Loucy (cell line): ENCODE measurements at regions not wholly inside any gene's neighbourhood (a gene's known extent, or its start where the extent isn't known, plus 50 kb on each side); places are given as distances from the start of the nearest gene placed in this dataset.

Experiments
- H2AFZ ChIP-seq: fragments of 200-600 bp; sonication (generic); 2 replicates; pipeline ENCODE4 v1.6.0; 2016; ENCODE audit warnings: antibody characterized with exemption, mild to moderate bottlenecking, low read length, moderate library complexity
- H3F3A ChIP-seq: fragments of 200-600 bp; 2 replicates; pipeline ENCODE4 v1.6.0; 2016; ENCODE audit warnings: antibody characterized with exemption, low read depth, mild to moderate bottlenecking
- H3K27me3 ChIP-seq: fragments of 200-600 bp; sonication (generic); 2 replicates; pipeline ENCODE4 v1.6.1; 2014; ENCODE audit warnings: low read length, mild to moderate bottlenecking; ENCODE audit not compliant: insufficient read depth, poor library complexity, severe bottlenecking
- H3K36me3 ChIP-seq: fragments of 200-600 bp; sonication (generic); 2 replicates; pipeline ENCODE4 v1.6.1; 2016; ENCODE audit warnings: low read length; ENCODE audit not compliant: insufficient read depth
- H3K4me1 ChIP-seq: fragments of 200-600 bp; sonication (generic); 2 replicates; pipeline ENCODE4 v1.5.1; 2014; ENCODE audit warnings: low read length, mild to moderate bottlenecking; ENCODE audit not compliant: insufficient read depth, poor library complexity, severe bottlenecking
- H3K4me2 ChIP-seq: fragments of 200-600 bp; sonication (generic); 2 replicates; pipeline ENCODE4 v1.6.0; 2014; ENCODE audit warnings: antibody characterized with exemption, low read length, low read depth, mild to moderate bottlenecking; ENCODE audit not compliant: poor library complexity, severe bottlenecking
- H3K4me3 ChIP-seq: fragments of 200-600 bp; sonication (generic); 2 replicates; pipeline ENCODE4 v1.5.1; 2014; ENCODE audit warnings: low read length, mild to moderate bottlenecking, mixed read lengths; ENCODE audit not compliant: poor library complexity, severe bottlenecking
- H3K79me2 ChIP-seq: fragments of 200-600 bp; sonication (generic); 2 replicates; pipeline ENCODE4 v1.6.1; 2014; ENCODE audit warnings: low read length; ENCODE audit not compliant: insufficient read depth
- H3K9ac ChIP-seq: fragments of 200-600 bp; sonication (generic); 2 replicates; pipeline ENCODE4 v1.6.0; 2014; ENCODE audit warnings: mild to moderate bottlenecking, low read depth, low read length, moderate library complexity; ENCODE audit not compliant: poor library complexity, severe bottlenecking
- H3K9me2 ChIP-seq: fragments of 200-600 bp; sonication (generic); replicated peaks from 2 replicates; pipeline ENCODE4 v1.6.1; 2016; ENCODE audit warnings: low read depth, low read length, mixed read lengths
- H3K9me3 ChIP-seq: fragments of 200-600 bp; sonication (generic); 2 replicates; pipeline ENCODE4 v1.6.1; 2014; ENCODE audit warnings: mild to moderate bottlenecking, antibody characterized with exemption, low read length, low read depth; ENCODE audit not compliant: insufficient read depth
- H4K20me1 ChIP-seq: fragments of 200-600 bp; sonication (generic); 2 replicates; pipeline ENCODE4 v1.6.0; 2014; ENCODE audit warnings: antibody characterized with exemption, low read length, mild to moderate bottlenecking; ENCODE audit not compliant: insufficient read depth, poor library complexity, severe bottlenecking
- CTCF ChIP-seq: fragments of 200-600 bp; sonication (generic); conservative IDR thresholded peaks from 2 replicates; pipeline ENCODE4 v1.5.1; 2014; ENCODE audit warnings: mild to moderate bottlenecking, antibody characterized with exemption, low read length
- EZH2phosphoT487 ChIP-seq: fragments of 200-600 bp; IDR thresholded peaks from 2 replicates; pipeline ENCODE4 v1.6.1; 2018; ENCODE audit warnings: antibody characterized with exemption, mild to moderate bottlenecking, moderate library complexity, borderline replicate concordance

DNA sequence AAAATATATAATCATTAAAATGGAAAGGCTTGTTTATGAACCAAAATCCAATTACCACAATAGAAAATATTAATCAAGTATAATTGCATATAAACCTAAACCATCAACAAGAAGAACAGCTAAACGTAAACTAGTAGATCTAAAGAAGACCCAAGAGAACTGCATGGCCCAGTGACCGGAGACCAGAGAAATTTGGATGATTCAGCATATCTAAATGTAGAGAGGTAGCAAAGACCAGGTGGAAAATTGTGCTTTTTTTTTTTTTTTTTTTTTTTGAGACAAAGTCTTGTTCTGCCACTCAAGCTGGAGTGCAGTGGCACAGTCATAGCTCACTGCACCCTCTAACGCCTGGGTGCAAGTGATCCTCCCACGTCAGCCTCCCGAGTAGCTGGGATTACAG, 207.2 kb upstream of the SEMA3E start:
- no peak overlapping the region for H3K9ac ChIP-seq
- no peak for TF ChIP-seq EZH2phosphoT487
- no peak for TF ChIP-seq CTCF
- no peak overlapping the region for H2AFZ ChIP-seq

GRCh38 chr7:83852136-83852535, 203.2 kb upstream of the SEMA3E start:
- H3K4me2 ChIP-seq: no peak overlapping the region
- H3K9me2 ChIP-seq: no peaks in the 10 kb centered on the region
- no peaks in the 10 kb centered on the region for H4K20me1 ChIP-seq
- no peak overlapping the region for H3K9ac ChIP-seq
- TF ChIP-seq CTCF: no peak
- TF ChIP-seq EZH2phosphoT487: no peak
- H3K4me3 ChIP-seq: no peak overlapping the region
- no peaks in the 10 kb centered on the region for H3K79me2 ChIP-seq
- H3K27me3 ChIP-seq: no peaks in the 10 kb centered on the region
- no peaks in the 10 kb centered on the region for H3K9me3 ChIP-seq
- no peaks in the 10 kb centered on the region for H3K36me3 ChIP-seq
- no peaks in the 10 kb centered on the region for H3F3A ChIP-seq
- no peak overlapping the region for H2AFZ ChIP-seq
- H3K4me1 ChIP-seq: no peaks in the 10 kb centered on the region

More for the DNA sequence above, 207.2 kb upstream of the SEMA3E start:
- no peaks in the 10 kb centered on the region for H3F3A ChIP-seq
- H3K36me3 ChIP-seq: no peaks in the 10 kb centered on the region
- no peaks in the 10 kb centered on the region for H3K27me3 ChIP-seq
- no peaks in the 10 kb centered on the region for H3K4me1 ChIP-seq
- no peaks in the 10 kb centered on the region for H4K20me1 ChIP-seq
- H3K9me2 ChIP-seq: no peaks in the 10 kb centered on the region
- no peak overlapping the region for H3K4me3 ChIP-seq
- no peaks in the 10 kb centered on the region for H3K9me3 ChIP-seq
- no peak overlapping the region for H3K4me2 ChIP-seq
- no peaks in the 10 kb centered on the region for H3K79me2 ChIP-seq

DNA sequence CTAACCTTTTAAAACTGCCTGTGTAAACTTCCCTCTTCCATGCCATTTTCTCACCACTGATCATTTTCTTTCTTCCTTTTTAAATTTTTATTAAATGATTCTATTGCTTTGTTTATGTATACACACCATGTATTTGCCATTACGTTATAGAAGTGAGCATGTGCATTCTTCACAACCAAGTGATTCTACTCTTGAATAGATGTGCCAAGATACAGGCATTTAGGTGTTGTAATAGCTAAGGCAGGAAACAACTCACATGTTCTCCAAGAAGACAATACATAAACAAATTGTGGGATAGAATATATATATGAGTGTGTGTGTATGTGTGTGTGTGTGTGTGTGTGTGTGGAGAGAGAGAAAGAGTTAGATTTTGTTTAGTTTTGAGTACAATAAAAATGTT, 202.6 kb upstream of the SEMA3E start:
- H3K4me2 ChIP-seq: no peak overlapping the region
- TF ChIP-seq EZH2phosphoT487: no peak
- TF ChIP-seq CTCF: no peak
- H3K9ac ChIP-seq: no peak overlapping the region
- H3K9me2 ChIP-seq: no peaks in the 10 kb centered on the region
- H3F3A ChIP-seq: no peaks in the 10 kb centered on the region
- no peaks in the 10 kb centered on the region for H3K4me1 ChIP-seq
- H3K4me3 ChIP-seq: no peak overlapping the region
- H3K79me2 ChIP-seq: no peaks in the 10 kb centered on the region
- H3K9me3 ChIP-seq: no peaks in the 10 kb centered on the region
- H2AFZ ChIP-seq: no peak overlapping the region
- no peaks in the 10 kb centered on the region for H3K36me3 ChIP-seq
- H3K27me3 ChIP-seq: no peaks in the 10 kb centered on the region
- no peaks in the 10 kb centered on the region for H4K20me1 ChIP-seq
